Keratinocyte (primary cell): ENCODE measurements at regions not wholly inside any gene's neighbourhood (a gene's known extent, or its start where the extent isn't known, plus 50 kb on each side); places are given as distances from the start of the nearest gene placed in this dataset.

ENCODE experiments used
- CTCF ChIP-seq, 3 experiments: IDR thresholded peaks in 1 of 3; conservative IDR thresholded peaks in 1 of 3; optimal IDR thresholded peaks in 1 of 3; 2 replicates in 2 of 3; 3 replicates in 1 of 3; pipeline versions ENCODE3 to v1.5.1; 2011; ENCODE audit warnings: low read length in 3 of 3, mild to moderate bottlenecking in 3 of 3, moderate library complexity in 2 of 3, control low read depth in 1 of 3, inconsistent platforms in 1 of 3; ENCODE audit not compliant: insufficient read depth in 2 of 3; ENCODE audit errors: extremely low read depth in 1 of 3
- EZH2 ChIP-seq: IDR thresholded peaks from one replicate; pipeline ENCODE4 v1.6.1; 2012; ENCODE audit warnings: inconsistent platforms, mild to moderate bottlenecking, low read length, moderate library complexity

- TF ChIP-seq CTCF (optimal IDR thresholded peaks at IDR 0.05 in 1 of 3, IDR thresholded peaks at IDR 0.05 in 1 of 3, conservative IDR thresholded peaks at IDR 0.05 in 1 of 3; ENCODE audit: extremely low read depth in 1 of 3, insufficient read depth in 2 of 3, low read length in 3 of 3) (no peak), EZH2 (no peak)
Measured at GRCh38 chr12:64965920-64966319, 141.5 kb downstream of the TBC1D30 start.
